K562 (cell line): ENCODE measurements at regions not wholly inside any gene's neighbourhood (a gene's known extent, or its start where the extent isn't known, plus 50 kb on each side); places are given as distances from the start of the nearest gene placed in this dataset.

Experiments used
- ATAC-seq: fragments of 200-7000 bp; cut with Tn5 transposase; 3 replicates; pipeline ENCODE4 v1.9.1; 2020; ENCODE audit warnings: moderate library complexity
- BruUV-seq: library from RNA; stranded (reverse); fragments of 400-500 nt; replicated peaks from 2 replicates; lab custom pipeline; 2021; lab: Mats Ljungman, UMichigan
- CTCF ChIA-PET: fragments of 300-600 bp; formaldehyde crosslinking; extraction: SDS; loops from one replicate; lab custom pipeline; 2021; ENCODE audit warnings: low intra/inter-chr PET ratio; lab: Yijun Ruan, JAX
- POLR2A ChIA-PET: fragments of 300-600, 350-650 bp; sonication (Branson Sonifier 250); formaldehyde crosslinking; extraction: SDS; loops from one replicate; lab custom pipeline; 2021; ENCODE audit warnings: antibody characterized with exemption, inconsistent platforms; lab: Yijun Ruan, JAX
- DNase-seq, 4 experiments: peaks; one replicate each; pipeline versions ENCODE4 v3.0.0 to v3.0.0-alpha.2; 2011 to 2018; ENCODE audit warnings: low spot score in 3 of 4, mixed read lengths in 3 of 4; ENCODE audit errors: extremely low read depth in 1 of 4
- FAIRE-seq: peaks from 2 replicates; lab custom pipeline; 2011; peaks lifted over from hg19 to GRCh38; lab: Jason Lieb, UNC
- H2AFZ ChIP-seq: 2 replicates; pipeline ENCODE4 v1.6.0; 2011; ENCODE audit warnings: low read depth, low read length, control low read depth, inconsistent platforms
- H3K27ac ChIP-seq: fragments of 200-600 bp; 3 replicates; pipeline ENCODE4 v1.8.0; 2011; ENCODE audit warnings: low read depth, mild to moderate bottlenecking, control low read depth, inconsistent platforms, low read length, moderate library complexity, mixed read lengths; ENCODE audit errors: extremely low read depth
- H3K27me3 ChIP-seq, 2 experiments: fragments of 300-600 bp in 1 of 2; 2 replicates in 1 of 2; 3 replicates in 1 of 2; pipeline versions ENCODE4 v1.6.0 to v1.8.0; 2011; ENCODE audit warnings: inconsistent platforms in 2 of 2, low read length in 2 of 2, mild to moderate bottlenecking in 1 of 2, mixed read lengths in 1 of 2, moderate library complexity in 1 of 2; ENCODE audit not compliant: control insufficient read depth in 2 of 2, insufficient read depth in 2 of 2
- H3K36me3 ChIP-seq: fragments of 300-600 bp; 3 replicates; pipeline ENCODE4 v1.8.0; 2011; ENCODE audit warnings: mild to moderate bottlenecking, low read length, inconsistent platforms; ENCODE audit not compliant: control insufficient read depth, insufficient read depth
- H3K4me1 ChIP-seq, 2 experiments: fragments of 200-600 bp in 1 of 2; replicated peaks in 1 of 2; 2 replicates in 1 of 2; 3 replicates in 1 of 2; pipeline versions ENCODE4 v1.5.1 to v1.8.0; 2011; ENCODE audit warnings: inconsistent platforms in 2 of 2, low read length in 2 of 2, mild to moderate bottlenecking in 1 of 2, mixed read lengths in 1 of 2, moderate library complexity in 1 of 2; ENCODE audit not compliant: control insufficient read depth in 2 of 2, insufficient read depth in 2 of 2
- H3K4me2 ChIP-seq: 2 replicates; pipeline ENCODE4 v1.6.1; 2011; ENCODE audit warnings: low read length, control low read depth, inconsistent platforms, mixed read lengths; ENCODE audit not compliant: insufficient read depth
- H3K4me3 ChIP-seq: fragments of 200-600 bp; sonication (generic), shearing (Covaris generic); 2 replicates; pipeline ENCODE4 v1.5.1; 2016; ENCODE audit warnings: control low read depth, inconsistent platforms
- H3K79me2 ChIP-seq: fragments of 200-600 bp; 3 replicates; pipeline ENCODE4 v1.8.0; 2011; ENCODE audit warnings: low read length, inconsistent platforms; ENCODE audit not compliant: control insufficient read depth, insufficient read depth
- H3K9ac ChIP-seq, 2 experiments: 2 replicates each; pipeline versions ENCODE4 v1.6.0 to v1.6.1; 2011; ENCODE audit warnings: low read depth in 2 of 2, low read length in 2 of 2, control low read depth in 1 of 2, inconsistent platforms in 1 of 2, mild to moderate bottlenecking in 1 of 2, mixed read lengths in 1 of 2; ENCODE audit not compliant: insufficient read depth in 1 of 2
- H3K9me1 ChIP-seq: one replicate; pipeline ENCODE4 v1.6.0; 2011; ENCODE audit warnings: inconsistent platforms, mild to moderate bottlenecking, low read length, moderate library complexity; ENCODE audit not compliant: control insufficient read depth, insufficient read depth
- H3K9me3 ChIP-seq: replicated peaks from 2 replicates; pipeline ENCODE4 v1.5.1; 2011; ENCODE audit warnings: low read depth, low read length, inconsistent platforms; ENCODE audit not compliant: control insufficient read depth, insufficient read depth
- H4K20me1 ChIP-seq: replicated peaks from 2 replicates; pipeline ENCODE4 v1.6.1; 2011; ENCODE audit warnings: low read length, inconsistent platforms, mixed read lengths; ENCODE audit not compliant: control insufficient read depth, insufficient read depth
- DPF2 ChIP-seq: fragments of 450-650 bp; IDR thresholded peaks from 2 replicates; pipeline ENCODE4 v1.6.1; 2016
- ETV6 ChIP-seq, 3 experiments: fragments of 150-350 bp in 1 of 3; sonication (generic) in 1 of 3; formaldehyde crosslinking in 1 of 3; IDR thresholded peaks; 2 replicates each; pipeline versions ENCODE4 v1.6.1 to v1.8.0; 2014 to 2022; ENCODE audit warnings: borderline replicate concordance in 2 of 3, low read depth in 2 of 3, antibody characterized with exemption in 1 of 3, low read length in 1 of 3, mild to moderate bottlenecking in 1 of 3, missing genetic modification reagents in 1 of 3
- GATAD2B ChIP-seq: fragments of 450-650 bp; IDR thresholded peaks from 2 replicates; pipeline ENCODE4 v1.6.1; 2017; ENCODE audit warnings: mild to moderate bottlenecking, borderline replicate concordance
- HOXB6 ChIP-seq: fragments of 250-450 bp; sonication (Bioruptor Pico); IDR thresholded peaks from 2 replicates; pipeline ENCODE4 v1.5.1; 2022; ENCODE audit warnings: mild to moderate bottlenecking, borderline replicate concordance
- IFI16 ChIP-seq: fragments of 250-450 bp; sonication (Bioruptor Pico); IDR thresholded peaks from 2 replicates; pipeline ENCODE4 v2.1.2; 2022; ENCODE audit warnings: mild to moderate bottlenecking, inconsistent platforms
- IRF2 ChIP-seq: sonication (generic); formaldehyde crosslinking; IDR thresholded peaks from 2 replicates; pipeline ENCODE4 v1.8.1; 2022; ENCODE audit warnings: mild to moderate bottlenecking, missing genetic modification reagents
- PPARD ChIP-seq: fragments of 250-450 bp; sonication (Bioruptor Pico); IDR thresholded peaks from 2 replicates; pipeline ENCODE4 v1.8.0; 2022; ENCODE audit warnings: inconsistent platforms, mild to moderate bottlenecking, moderate library complexity
- PTRF ChIP-seq: fragments of 450-650 bp; IDR thresholded peaks from 2 replicates; pipeline ENCODE4 v1.6.1; 2016; ENCODE audit warnings: mild to moderate bottlenecking, missing genetic modification characterization, missing compliant biosample characterization
- SRSF7 ChIP-seq: fragments of 200-400 bp; formaldehyde crosslinking; optimal IDR thresholded peaks from 2 replicates; pipeline ENCODE3; 2017; ENCODE audit warnings: mild to moderate bottlenecking, low read depth, low read length
- TCFL5 ChIP-seq: fragments of 250-450 bp; sonication (Bioruptor Pico); conservative IDR thresholded peaks from 2 replicates; pipeline ENCODE4 v1.6.1; 2021; ENCODE audit warnings: mild to moderate bottlenecking, moderate library complexity, matching md5 sums
- TGIF2 ChIP-seq: sonication (generic); formaldehyde crosslinking; IDR thresholded peaks from 2 replicates; pipeline ENCODE4 v1.8.1; 2022; ENCODE audit warnings: mild to moderate bottlenecking, missing genetic modification reagents, moderate library complexity
- ZNF133 ChIP-seq: fragments of 250-450 bp; sonication (Bioruptor Pico); IDR thresholded peaks from 2 replicates; pipeline ENCODE4 v1.4.0; 2020; ENCODE audit warnings: mild to moderate bottlenecking
- ZNF23 ChIP-seq: fragments of 250-450 bp; sonication (Bioruptor Pico); IDR thresholded peaks from 2 replicates; pipeline ENCODE4 v1.4.0; 2020; ENCODE audit warnings: mild to moderate bottlenecking
- ZNF232 ChIP-seq: sonication (generic); formaldehyde crosslinking; IDR thresholded peaks from 2 replicates; pipeline ENCODE4 v1.8.0; 2022; ENCODE audit warnings: mild to moderate bottlenecking, missing genetic modification reagents
- ZNF431 ChIP-seq: sonication (generic); formaldehyde crosslinking; IDR thresholded peaks from 2 replicates; pipeline ENCODE4 v1.8.0; 2022; ENCODE audit warnings: mild to moderate bottlenecking, missing genetic modification reagents
- ZNF57 ChIP-seq: fragments of 450-650 bp; formaldehyde crosslinking; IDR thresholded peaks from 2 replicates; pipeline ENCODE4 v1.4.0; 2020; ENCODE audit warnings: mild to moderate bottlenecking, moderate library complexity
- ZNF766 ChIP-seq: fragments of 200-800 bp; sonication (Bioruptor generic); conservative IDR thresholded peaks from 2 replicates; pipeline ENCODE4 v1.6.1; 2016; ENCODE audit warnings: missing genetic modification characterization, missing compliant biosample characterization
- ZNF778 ChIP-seq: fragments of 450-650 bp; formaldehyde crosslinking; IDR thresholded peaks from 2 replicates; pipeline ENCODE4 v1.4.0; 2020; ENCODE audit warnings: mild to moderate bottlenecking, moderate library complexity
- WGBS: fragments of 100-300 bp; shearing (Covaris generic); methylation state at CpG from one replicate; pipeline ENCODE4 v1.1.6; 2016; ENCODE audit warnings: low coverage, mixed read lengths; ENCODE audit not compliant: insufficient coverage; ENCODE audit errors: missing lambda C conversion rate; 5-methylcytosine and 5-hydroxymethylcytosine counted together
- in situ Hi-C: fragments of 300-500 bp; cut with MboI; formaldehyde crosslinking; loops from 4 replicates; pipeline ENCODE4 v1.15.0; 2018; ENCODE audit warnings: inconsistent platforms, mixed read lengths
- intact Hi-C: fragments of 100-400 bp; cut with micrococcal nuclease; formaldehyde crosslinking; loops from 2 replicates; pipeline ENCODE4 v1.14.2; 2022
- TF ChIP-seq, protein P1 (sequence below), 2 experiments: fragments of 450-650 bp in 1 of 2; sonication (generic) in 1 of 2; formaldehyde crosslinking; conservative IDR thresholded peaks; 2 replicates each; pipeline versions ENCODE4 v1.4.0 to v1.8.1; 2020 to 2022; ENCODE audit warnings: mild to moderate bottlenecking in 1 of 2, missing genetic modification reagents in 1 of 2
- TF ChIP-seq, protein P2 (sequence below), 2 experiments: fragments of 450-650 bp; conservative IDR thresholded peaks; 2 replicates each; pipeline ENCODE4 v1.6.1; 2017; ENCODE audit warnings: mild to moderate bottlenecking in 2 of 2, moderate library complexity in 2 of 2

DNA sequence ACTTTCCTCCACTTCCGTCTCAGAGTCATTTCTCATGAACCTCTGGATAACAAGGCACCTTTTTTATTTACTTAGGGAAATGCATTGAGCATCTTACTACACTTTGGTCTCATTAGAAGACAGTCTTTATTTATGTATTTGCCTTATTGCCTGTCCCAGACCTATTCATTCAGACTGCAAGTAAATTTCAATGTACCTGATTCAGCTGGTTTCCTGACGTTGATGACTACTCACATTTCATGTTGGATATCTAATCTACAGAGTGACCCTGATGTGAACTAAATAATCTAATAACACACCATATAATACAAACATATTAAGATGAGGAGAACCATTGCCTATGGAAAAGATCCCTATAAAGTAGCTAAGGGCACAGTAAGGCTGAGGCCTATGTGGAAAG is 267.7 kb downstream of the SLC6A15 start:
- no peak for ATAC-seq
- Histone ChIP-seq H3K4me3 (no peak overlapping the region), H2AFZ (no peak overlapping the region), H3K27ac (no peak overlapping the region), H3K4me1 (no peaks in the 10 kb centered on the region), H4K20me1 (no peaks in the 10 kb centered on the region), H3K79me2 (no peaks in the 10 kb centered on the region), H3K9me3 (no peaks in the 10 kb centered on the region), H3K9ac (no peak overlapping the region), H3K27me3 (no peaks in the 10 kb centered on the region), H3K4me2 (no peak overlapping the region), H3K36me3 (no peaks in the 10 kb centered on the region), H3K9me1 (no peaks in the 10 kb centered on the region)
- ChIA-PET CTCF (no interaction called here), POLR2A (no interaction called here)
- no peak for FAIRE-seq
- no peak for DNase-seq
- in situ Hi-C loops (no loop called here), intact Hi-C loops (no loop called here)
- 0% methylated on average over 2 of the region's 2 CpGs for whole genome bisulfite sequencing
- TF ChIP-seq PTRF (tag) (no peak), ZNF23 (CRISPR knock-in tag) (no peak), ZNF133 (no peak), PPARD (CRISPR knock-in tag) (no peak), GATAD2B (no peak), ZNF766 (CRISPR knock-in tag) (no peak), SRSF7 (no peak), IRF2 (CRISPR knock-in tag) (no peak), ZNF778 (CRISPR knock-in tag) (no peak), HOXB6 (CRISPR knock-in tag) (no peak), ZNF57 (no peak), DPF2 (no peak), TGIF2 (CRISPR knock-in tag) (no peak), IFI16 (CRISPR knock-in tag) (no peak), ETV6 (IDR thresholded peaks at IDR 0.05; ENCODE audit: borderline replicate concordance in 1 of 2, low read depth in 2 of 2, low read length in 1 of 2) (no peak), ETV6 (CRISPR knock-in tag; IDR thresholded peaks at IDR 0.05; ENCODE audit: borderline replicate concordance) (no peak), ZNF232 (no peak), ZNF431 (CRISPR knock-in tag) (no peak), TCFL5 (CRISPR knock-in tag) (no peak)
- TF ChIP-seq, protein P1, sequence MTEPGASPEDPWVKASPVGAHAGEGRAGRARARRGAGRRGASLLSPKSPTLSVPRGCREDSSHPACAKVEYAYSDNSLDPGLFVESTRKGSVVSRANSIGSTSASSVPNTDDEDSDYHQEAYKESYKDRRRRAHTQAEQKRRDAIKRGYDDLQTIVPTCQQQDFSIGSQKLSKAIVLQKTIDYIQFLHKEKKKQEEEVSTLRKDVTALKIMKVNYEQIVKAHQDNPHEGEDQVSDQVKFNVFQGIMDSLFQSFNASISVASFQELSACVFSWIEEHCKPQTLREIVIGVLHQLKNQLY (CRISPR knock-in tag; conservative IDR thresholded peaks at IDR 0.05) = no peak
- TF ChIP-seq, protein P2, sequence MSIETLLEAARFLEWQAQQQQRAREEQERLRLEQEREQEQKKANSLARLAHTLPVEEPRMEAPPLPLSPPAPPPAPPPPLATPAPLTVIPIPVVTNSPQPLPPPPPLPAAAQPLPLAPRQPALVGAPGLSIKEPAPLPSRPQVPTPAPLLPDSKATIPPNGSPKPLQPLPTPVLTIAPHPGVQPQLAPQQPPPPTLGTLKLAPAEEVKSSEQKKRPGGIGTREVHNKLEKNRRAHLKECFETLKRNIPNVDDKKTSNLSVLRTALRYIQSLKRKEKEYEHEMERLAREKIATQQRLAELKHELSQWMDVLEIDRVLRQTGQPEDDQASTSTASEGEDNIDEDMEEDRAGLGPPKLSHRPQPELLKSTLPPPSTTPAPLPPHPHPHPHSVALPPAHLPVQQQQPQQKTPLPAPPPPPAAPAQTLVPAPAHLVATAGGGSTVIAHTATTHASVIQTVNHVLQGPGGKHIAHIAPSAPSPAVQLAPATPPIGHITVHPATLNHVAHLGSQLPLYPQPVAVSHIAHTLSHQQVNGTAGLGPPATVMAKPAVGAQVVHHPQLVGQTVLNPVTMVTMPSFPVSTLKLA (conservative IDR thresholded peaks at IDR 0.05) = no peak
- no TSS peak for BruUV-seq
